Germinal center (tissue), 1 donor: ENCODE measurements at regions not wholly inside any gene's neighbourhood (a gene's known extent, or its start where the extent isn't known, plus 50 kb on each side); places are given as distances from the start of the nearest gene placed in this dataset.
"Not testable (repeated sequence)": the region's sequence is repeated elsewhere in the genome, so short reads cannot be mapped to it uniquely, and the experiment has no call there.

Experiments
- DNase-seq: peaks from one replicate; pipeline ENCODE4 v3.0.0; 2012; ENCODE audit warnings: mixed read lengths, low spot score

DNA sequence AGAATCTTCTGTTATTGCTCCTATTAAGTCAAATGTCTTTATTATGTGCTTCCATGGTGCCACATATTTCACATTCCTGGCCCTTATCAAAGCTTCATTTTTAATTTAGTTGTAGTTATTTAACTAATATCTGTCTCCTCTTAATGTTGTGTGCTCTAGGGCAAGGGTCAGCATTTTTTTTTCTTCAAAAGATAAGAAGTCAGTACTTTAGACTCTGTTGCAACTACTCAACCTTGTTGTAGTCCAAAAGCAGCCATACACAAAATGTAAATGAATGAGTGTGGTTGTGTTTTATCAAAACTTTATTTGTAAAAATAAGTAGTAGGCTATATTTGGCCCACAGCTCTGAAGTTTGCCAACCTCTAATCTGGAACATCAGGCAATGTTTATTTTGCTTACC lies 394.7 kb upstream of the CBLB start:
- DNase-seq = no peak

DNA sequence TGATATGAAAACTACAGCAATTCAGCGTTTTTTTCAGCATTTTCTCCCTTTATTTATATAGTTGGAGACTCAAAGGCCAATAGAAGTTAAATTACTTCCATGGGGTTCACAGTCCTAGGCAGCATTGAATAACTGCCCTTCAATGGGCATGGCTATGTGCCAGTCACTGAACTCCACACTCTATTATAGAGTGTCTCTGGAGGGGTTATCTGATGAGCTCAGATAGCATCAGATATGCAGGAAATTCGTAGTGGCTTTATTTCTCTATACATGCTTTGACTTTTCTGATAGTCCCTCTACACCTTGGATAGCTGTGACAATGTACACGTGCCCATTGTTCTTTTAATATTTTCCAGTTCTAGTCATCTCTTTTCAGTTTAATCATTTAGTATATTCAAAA lies 396.9 kb upstream of the CBLB start:
- no peak for DNase-seq

DNA sequence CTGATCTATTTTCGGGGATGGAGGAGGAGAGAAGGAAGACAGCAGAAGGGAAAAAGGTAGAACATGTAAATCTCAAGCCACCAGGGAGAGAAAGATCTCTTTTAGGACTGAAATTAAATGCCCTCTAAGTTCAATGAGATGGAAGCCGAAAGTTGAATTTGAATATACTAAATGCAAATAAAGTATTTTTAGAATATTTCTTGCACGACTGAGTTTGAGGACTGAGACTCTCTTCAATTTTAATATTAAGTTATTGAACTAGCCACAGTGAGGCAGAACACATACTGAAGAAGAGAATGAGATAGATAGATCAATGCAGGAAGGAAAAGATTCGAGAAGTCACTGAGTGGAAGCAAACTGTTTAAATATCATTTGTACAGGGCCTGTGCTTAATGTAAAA lies 399.9 kb upstream of the CBLB start:
- peak; percentile 18 for DNase-seq

DNA sequence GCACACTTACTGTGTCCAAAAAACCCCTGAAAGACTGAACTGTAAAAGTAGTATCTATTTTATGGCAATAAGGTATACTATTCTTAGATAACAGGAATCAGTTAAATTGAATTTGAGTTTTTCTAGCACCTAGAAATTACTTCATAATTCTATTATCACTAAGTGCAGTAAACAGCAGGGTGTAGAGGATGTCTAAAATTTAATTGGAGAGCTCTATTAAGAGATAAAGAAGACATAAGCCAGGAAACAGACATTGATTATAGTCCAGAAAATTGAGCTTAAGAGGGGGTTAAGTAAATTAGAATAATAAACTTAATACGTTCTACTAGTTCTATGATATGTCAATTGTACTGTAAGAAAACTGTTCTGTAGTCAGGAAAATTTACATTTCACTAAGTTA lies 403.5 kb upstream of the CBLB start:
- no peak for DNase-seq

DNA sequence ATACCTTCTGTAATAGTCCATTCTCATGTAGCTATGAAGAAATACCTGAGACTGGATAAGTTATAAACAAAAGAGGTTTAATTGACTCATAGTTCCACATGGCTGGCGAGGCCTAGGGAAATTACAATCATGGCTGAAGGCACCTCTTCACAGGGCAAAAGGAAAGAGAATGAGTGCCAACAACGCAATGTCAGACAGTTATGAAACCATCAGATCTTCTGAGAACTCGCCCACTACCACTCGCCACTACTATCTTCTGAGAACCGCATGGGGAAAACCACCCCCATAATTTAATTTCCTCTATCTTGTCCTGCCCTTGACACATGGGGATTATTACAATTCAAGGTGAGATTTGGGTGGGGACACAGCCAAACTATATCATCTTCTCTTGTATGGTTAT lies 406.8 kb upstream of the CBLB start:
- no peak for DNase-seq

DNA sequence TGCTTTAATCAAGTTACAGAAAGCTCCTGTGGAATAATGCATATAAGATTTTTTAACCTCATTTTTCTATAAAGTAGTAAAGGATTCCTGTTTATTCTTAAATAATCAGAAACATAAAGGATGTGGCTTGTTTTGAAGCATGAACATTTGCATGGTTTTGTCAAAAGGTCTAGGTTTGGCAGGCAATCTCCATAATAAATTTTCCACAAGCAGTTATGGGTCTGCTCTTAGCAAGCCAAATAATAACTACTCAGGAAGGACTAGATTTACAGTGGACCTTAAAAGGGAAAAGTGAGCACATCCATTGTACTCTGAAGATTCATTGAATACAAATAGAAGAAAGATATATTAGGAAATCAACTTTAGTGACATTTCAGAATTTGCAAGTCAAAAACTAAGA lies 407.3 kb upstream of the CBLB start:
- DNase-seq = no peak

DNA sequence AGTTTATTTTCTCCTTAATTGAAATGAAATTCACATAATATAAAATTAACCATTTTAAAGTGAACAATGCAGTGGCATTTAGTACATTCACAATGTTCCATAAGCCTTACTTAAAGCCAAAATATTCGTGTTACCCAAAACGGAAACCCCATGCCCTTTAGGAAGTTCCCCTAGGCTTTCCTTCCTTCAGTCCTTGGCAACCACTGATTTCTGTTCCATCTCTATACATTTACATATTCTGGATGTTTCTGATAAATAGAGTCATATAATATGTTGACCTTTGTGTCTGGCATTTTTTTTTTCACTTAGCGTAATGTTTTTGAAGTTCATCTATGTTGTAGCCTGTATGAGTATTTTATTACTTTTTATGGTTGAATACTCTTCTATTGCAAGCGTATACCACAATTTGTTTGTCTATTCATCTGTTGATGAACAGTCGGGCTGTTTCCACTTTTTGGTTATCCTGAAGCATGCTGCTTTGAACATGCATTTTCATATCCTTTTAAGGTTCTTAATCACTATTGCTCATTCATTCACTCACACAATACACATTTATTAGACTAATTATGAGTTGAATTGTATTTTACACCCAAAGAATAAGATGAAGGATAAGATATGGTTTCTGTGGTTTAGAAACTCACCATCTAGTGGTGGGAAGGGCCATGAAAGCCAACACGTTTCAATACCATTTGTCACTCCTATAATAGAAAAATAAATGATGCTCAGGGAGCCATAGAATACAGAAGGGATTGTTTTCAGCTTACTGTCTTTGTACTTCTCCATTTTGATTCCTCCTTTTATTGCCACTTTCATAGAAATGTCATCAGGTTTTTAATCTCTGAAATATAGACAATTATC lies 408.2 kb upstream of the CBLB start:
- DNase-seq = no peak

DNA sequence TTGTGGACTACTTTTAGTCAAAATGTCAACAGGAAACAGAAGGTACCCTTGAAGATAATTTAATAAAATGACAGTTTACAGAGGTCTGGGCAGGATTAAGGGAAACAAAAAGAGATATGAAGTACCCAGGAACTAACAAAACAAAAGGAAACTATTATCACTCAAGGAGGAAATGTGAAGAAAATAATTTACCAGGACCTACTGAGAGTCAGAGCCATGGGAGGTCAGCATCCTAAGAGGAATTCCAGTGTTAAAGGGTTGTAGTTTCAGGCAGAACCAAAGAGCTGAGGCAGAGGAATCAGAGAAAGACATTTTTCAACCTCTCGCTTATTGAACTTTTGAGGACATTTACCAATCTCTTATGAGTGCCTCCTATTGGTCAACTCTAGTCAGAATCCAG lies 408.9 kb upstream of the CBLB start:
- DNase-seq = no peak

DNA sequence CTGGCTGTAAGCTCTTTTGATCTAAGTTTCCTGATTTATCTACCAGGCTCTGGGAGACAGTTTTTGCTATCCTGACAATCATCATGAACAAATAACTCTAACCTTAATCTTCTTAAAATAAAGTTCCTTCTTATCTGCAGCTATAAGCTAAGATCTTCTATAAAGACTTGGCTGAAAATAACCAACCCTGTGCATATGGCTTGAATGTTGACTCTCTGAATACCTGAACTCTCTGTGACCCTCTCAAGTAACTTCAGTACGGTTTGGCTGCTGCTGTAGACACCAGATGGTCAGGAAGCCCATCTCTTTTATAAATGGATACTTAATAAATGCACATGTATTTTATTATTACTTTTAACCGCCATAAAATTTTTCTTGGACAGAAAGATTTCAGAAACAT lies 412.4 kb upstream of the CBLB start:
- no peak for DNase-seq

DNA sequence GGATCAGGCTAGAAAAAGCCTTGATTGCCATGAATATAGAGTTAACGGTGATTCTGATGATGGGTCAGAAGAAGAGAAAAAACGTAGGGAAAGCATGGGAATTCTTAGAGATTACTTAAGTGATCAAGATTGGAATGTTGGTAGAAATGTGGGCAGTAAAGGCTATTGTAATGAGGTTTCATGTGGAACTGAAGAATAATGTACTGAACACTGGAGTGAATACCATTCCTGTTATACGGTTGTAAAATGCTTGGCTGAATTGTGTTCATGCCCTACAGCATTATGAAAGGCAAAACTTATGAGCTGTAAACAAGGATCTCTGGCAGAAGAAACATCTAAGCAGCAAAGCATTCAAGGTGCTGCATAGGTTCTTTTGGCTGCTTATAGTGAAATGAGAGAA lies 414.1 kb upstream of the CBLB start:
- DNase-seq = no peak

DNA sequence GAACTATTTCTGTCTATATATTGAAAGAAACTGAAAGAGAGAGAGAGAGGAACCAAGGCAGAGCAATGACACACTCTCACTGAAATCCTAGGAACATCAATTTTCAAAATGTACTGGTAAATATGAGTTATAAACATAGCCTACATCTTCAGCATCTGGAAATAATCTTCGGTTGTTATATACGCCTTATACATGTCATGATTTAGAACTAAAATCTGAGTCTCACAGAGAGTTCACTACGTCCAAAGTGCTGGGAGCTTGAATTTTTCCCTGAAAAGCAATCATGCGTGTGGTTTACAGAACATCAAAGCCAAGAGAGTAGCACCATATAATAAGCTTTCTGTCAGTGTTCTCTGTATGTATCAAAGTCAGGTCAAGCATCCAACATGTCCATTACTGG lies 420.0 kb upstream of the CBLB start:
- no peak for DNase-seq

DNA sequence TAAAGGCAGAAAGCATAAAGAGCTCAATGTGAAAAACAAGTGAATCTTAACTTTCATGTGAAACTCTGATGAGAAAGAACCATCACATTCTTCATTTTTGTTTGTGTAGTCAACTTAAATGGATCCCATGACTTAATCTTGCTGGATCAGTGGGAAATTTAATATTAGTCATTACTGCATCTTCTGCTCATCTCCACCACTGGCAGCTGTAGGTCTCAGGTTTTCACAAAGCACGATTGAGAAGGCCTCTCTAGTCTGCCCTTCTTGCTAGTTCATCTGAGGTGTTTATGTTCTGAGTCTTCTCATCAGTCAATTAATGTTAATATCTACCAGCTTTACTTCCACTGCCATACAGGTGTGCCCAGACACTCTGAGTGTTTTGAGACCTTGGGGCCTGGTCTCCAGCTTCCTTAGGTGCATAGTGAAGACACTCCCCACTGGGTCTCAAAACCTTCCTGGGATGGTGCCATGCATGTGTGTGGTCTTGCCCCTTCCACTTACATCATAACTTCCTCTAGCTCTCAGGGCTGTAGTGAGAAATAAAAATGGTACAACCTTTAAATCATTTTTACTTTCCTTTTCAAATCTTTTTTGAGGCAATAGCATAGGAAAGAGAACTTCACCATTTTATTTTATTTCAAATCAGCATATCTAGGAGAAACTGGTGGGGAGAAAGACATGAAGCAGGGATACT lies 421.6 kb upstream of the CBLB start:
- no peak for DNase-seq

DNA sequence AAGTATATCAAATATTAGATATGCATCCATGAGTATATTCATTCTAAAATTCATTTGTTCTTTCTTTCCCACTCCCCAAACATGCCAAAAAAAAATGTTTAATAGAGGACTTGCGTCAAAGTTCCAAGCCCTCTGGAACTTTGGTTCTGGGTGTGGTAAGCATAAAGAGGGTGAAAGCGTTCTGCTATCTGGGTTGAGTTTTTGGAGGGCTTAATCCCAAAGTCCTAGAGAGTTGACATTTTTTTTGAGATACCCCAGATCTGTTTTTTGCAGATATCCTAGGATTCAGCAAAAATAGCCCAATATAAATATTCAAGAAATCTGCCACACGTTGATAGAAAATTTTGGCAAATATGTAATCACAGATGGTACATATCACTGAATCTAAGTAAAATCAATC lies 424.3 kb upstream of the CBLB start:
- DNase-seq = no peak

DNA sequence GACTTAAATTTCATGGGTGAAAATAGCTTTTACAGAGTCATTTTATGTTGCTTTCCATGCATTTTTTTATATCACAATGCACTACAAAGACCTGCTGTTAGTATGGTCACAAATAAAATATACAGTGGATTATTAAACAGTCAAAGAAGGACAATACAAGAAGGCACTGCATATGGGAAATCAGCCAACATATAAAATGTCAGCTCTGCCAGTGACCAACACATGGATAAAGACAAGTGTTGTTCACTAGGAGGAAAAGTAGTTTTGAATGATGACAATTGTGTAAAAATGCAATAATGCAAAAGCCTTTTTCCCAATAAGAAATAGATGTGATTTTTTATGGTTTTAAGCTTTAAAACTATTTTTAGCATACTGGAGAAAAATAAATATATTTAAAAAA lies 425.3 kb upstream of the CBLB start:
- no peak for DNase-seq

DNA sequence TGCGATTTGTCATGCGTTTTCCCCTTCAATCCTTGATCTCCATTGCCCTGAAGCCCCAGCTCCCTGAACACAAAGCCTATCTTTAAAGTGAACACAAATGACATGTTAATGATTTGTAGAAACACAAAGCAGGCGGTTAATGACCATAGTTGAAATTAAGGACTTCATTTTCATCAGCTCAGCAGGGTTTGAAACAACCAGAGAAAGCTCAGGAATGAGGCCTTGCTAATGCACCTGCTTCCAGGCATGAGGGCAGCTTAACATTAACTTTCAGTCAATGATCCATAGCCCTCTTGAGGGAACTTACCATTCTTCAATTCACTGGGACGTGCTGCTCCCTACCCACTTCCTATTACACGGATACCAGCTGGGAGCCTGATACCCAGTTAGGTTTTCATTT lies 427.2 kb upstream of the CBLB start:
- DNase-seq = no peak

DNA sequence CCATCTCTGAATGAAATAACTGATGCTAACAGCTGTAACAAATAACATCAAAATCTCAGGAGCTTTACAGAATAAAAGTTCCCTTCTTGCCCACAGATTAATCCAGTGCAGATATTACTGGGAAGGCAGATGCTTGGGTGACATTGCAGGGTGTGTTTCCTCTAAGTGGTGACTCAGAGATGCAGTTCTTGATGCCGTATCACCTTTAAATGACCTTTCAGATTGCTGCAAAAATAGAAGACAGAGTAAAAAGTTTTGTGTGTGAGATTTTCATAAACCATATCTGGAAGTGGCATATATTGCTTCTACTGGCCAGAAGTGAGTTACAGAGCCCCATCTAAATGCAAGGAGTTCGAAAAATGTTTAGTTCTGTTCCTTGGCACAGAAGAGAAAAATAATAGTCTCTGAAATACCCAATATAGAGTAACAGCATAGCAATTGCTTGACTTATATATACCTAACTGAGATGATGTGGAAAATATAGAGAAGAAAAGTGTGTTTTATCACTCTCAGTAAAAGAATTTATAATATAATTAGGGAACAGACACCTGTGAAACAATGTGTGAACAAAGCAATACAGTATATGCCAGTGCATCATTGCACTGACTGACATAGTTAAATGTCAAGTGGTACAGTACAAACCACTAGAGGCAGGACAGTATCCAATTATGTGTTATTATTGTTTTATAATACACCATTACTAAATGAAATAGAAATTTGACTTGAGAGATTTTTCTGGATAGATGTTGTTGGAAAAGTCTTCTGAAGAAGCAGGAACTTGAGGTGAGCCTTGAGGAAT lies 430.7 kb upstream of the CBLB start:
- DNase-seq = no peak

DNA sequence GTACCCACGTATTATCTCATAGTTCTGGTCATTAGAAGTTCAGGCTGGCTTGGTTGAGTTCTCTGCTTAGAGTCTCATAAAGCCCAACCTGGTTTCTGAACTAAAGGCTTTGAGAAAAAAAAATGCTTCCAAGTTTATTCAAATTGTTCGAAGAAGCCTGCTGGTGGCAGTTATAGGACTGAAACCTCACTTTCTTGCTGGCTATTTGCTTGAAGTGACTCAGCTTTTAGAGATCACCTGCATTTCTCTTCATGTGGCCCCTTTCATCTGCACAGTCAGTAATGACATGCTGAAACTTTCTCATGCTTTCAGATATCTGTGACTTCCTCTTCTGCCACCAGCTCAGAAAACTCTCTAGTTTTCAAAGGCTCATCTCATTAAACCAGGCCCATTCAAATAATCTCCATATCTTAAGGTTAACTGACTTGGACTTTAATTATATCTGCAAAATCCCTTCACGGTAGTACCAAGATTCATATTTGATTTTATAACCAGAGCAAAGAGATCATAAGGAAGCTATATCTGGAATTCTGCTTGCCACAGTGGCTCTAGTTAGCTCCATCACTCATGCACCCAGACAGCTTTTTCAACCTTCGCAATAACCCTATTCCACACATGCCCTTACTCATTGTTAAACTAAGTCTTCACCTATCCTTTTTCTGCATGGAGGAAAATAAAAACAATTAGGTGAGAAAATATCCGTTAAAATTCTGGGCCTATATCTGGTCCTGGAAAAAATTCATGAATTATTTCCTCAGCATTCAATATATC lies 433.8 kb upstream of the CBLB start:
- peak; percentile 2 for DNase-seq

DNA sequence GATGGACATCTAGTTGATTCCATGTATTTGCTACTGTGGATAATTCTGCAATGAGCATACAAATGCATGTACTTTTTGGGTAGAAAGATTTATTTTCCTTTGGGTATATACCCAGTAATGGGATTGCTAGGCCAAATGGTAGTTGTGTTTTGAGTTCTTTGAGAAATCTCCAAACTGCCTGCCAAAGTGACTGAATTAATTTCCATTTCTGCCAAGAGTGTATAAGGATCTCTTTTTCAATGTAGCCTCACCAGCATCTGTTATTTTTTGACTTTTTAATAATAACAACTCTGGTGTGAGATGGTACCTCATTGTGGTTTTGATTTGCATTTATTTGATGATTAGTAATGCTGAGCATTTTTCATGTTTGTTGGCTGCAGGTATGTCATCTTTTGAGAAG lies 435.0 kb upstream of the CBLB start:
- no peak for DNase-seq

DNA sequence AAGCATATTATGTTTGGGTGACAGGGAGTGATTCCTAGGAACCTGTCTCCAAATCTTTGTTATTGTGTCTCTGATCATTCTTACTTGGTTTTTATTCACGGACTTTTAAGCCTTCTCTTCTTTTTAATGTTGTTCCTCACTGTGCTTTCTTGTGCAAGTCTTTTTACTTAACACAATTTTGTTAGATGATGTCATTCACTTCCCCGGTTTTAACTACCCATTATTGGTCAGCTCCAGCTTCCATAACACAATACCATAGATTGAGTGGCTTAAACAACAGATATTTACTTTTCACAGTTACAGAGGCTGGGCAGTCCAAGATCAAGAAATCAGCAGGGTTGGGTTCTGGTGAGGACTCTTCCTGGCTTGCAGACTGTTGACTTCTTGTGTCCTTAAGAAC lies 436.3 kb upstream of the CBLB start:
- DNase-seq = no peak

DNA sequence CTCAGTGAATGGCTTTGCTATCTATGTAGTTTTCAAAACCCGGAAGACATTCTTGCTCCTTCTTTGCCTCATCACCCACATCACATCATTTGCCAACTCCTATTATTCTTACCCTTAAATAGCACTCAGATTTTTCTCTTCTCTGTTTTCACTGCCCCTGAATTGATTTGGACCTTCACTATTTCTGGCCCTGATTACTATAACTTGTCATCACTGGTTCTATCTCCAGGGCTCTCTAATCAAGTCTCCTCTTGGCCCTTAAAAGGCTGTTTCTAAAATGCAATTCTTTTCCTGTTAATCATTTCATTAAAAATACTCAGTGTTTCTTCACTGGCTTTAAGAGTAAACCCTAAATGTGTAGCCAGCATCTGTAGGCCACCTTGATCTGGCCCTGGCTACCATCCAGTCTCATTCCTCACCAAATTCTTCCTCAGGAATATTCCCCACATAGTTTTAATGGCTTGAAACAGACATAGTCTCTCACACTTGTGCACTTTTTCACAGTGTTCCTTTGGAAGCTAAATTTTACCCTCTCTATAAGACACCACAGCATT lies 437.1 kb upstream of the CBLB start:
- DNase-seq = no peak

DNA sequence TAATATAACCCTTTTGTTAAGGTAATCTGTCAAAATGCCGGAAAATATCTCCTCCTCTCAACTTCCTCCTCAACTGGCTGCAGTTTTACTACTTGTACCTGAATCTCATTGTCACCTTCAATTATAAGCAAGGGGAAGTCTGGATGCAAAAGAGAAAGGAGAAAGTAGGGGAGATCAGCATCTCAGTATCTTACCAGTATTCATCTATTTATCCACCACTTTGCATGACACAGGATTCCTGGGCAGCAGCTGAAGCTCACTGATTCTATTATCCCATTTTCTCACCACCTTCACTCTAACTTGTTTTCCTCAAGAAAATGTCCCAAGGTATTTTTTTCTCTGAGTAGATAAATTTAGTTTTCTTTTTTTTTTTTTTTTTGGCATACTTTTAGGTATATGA lies 440.5 kb upstream of the CBLB start:
- no peak for DNase-seq

DNA sequence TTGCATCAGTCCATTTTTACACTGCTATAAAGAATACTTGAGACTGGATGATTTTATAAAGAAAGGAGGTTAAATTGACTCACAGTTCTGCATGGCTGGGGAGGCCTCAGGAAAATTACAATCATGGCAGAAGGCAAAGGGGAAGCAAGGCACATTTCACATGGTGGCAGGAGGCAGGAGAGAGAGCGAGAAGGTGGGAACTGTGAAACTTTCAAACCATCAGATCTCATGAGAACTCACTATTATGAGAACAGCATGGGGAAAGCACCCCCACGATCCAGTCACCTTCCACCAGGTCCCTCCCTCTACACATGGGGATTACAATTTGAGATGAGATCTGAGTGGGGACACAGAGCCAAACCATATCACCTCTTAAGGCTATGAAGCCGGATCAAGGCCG lies 441.0 kb upstream of the CBLB start:
- not testable (repeated sequence) for DNase-seq
